ENCODE measurements at regions not wholly inside any gene's neighbourhood (a gene's known extent, or its start where the extent isn't known, plus 50 kb on each side); places are given as distances from the start of the nearest gene placed in this dataset.

- H3K4me1 ChIP-seq = no peaks in the 10 kb centered on the region
- no peaks in the 10 kb centered on the region for H3K36me3 ChIP-seq
- ATAC-seq (peak; percentile 6), DNase-seq (no peak)
- intact Hi-C loops (cut with DNase I) = no loop called here
- no peaks in the 10 kb centered on the region for H3K27me3 ChIP-seq
- H3K4me3 ChIP-seq = no peak overlapping the region
- no peaks in the 10 kb centered on the region for H3K9me3 ChIP-seq
- TF ChIP-seq CTCF (IDR thresholded peaks at IDR 0.05) = no peak
- no peak overlapping the region for H3K27ac ChIP-seq
Observed at GRCh38 chr5:6253846-6254245, 124.5 kb downstream of the MED10 start.

DNA sequence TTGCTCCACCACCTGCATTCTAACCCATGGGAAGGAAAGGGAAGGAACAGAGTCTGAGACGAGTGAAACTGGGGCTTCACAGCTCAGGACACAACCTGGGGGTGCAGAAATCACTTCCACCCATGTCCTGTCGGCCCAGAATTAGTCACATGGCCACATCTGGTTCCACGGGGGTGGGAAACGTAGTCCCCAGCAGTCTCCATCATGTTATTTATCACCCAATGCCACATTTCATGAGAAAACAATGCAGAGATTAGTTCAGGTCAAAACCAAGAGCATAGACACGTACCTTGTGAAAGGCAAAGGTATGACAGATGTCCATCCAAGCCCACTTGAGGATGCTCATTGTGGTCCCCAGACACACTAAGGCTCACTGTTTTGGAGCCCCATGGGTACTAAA is 125.1 kb downstream of the MED10 start:
- no peaks in the 10 kb centered on the region for H3K9me3 ChIP-seq
- H3K4me3 ChIP-seq = no peak overlapping the region
- DNase-seq (no peak), ATAC-seq (no peak)
- no peak for TF ChIP-seq CTCF (IDR thresholded peaks at IDR 0.05)
- no peaks in the 10 kb centered on the region for H3K4me1 ChIP-seq
- intact Hi-C loops (cut with DNase I) = no loop called here
- H3K27me3 ChIP-seq = no peaks in the 10 kb centered on the region
- H3K36me3 ChIP-seq = no peaks in the 10 kb centered on the region
- H3K27ac ChIP-seq = no peak overlapping the region

GRCh38 chr5:6252581-6252980 is 125.8 kb downstream of the MED10 start:
- intact Hi-C loops (cut with DNase I) = no loop called here
- ATAC-seq = no peak
- TF ChIP-seq CTCF (IDR thresholded peaks at IDR 0.05) = no peak
- Histone ChIP-seq H3K36me3 (no peaks in the 10 kb centered on the region), H3K4me3 (no peak overlapping the region), H3K27me3 (no peaks in the 10 kb centered on the region), H3K4me1 (no peaks in the 10 kb centered on the region), H3K9me3 (no peaks in the 10 kb centered on the region), H3K27ac (no peak overlapping the region)
- no peak for DNase-seq

GRCh38 chr5:6251565-6252102 is 126.7 kb downstream of the MED10 start:
- Histone ChIP-seq H3K27ac (no peak overlapping the region), H3K36me3 (no peaks in the 10 kb centered on the region), H3K4me3 (no peak overlapping the region), H3K9me3 (no peaks in the 10 kb centered on the region), H3K4me1 (no peaks in the 10 kb centered on the region), H3K27me3 (no peaks in the 10 kb centered on the region)
- DNase-seq = no peak
- no peak for ATAC-seq
- TF ChIP-seq CTCF (IDR thresholded peaks at IDR 0.05) = no peak
- intact Hi-C loops (cut with DNase I) = no loop called here

DNA sequence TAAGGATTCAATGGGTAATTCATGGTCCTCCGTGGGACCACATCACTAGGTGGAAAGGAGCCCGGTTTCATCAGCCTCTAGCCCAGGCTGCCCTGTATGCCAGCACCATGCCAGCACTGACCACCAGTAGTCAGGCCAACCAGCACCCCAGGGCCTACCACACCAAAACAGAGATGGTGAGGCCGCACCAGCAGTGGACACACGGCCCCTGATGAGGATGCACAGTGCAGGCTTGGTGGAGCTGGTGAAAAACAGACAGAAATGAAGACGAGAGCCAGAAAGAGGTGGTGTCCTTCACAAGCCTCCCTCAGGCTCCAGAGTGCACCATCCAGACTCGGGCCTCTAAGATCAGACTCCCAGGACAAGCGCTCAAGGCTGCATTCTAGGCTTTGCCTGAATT is 128.2 kb downstream of the MED10 start:
- no peak for TF ChIP-seq CTCF (IDR thresholded peaks at IDR 0.05)
- DNase-seq (no peak), ATAC-seq (no peak)
- Histone ChIP-seq H3K4me1 (no peaks in the 10 kb centered on the region), H3K27ac (no peak overlapping the region), H3K4me3 (no peak overlapping the region), H3K9me3 (no peaks in the 10 kb centered on the region), H3K27me3 (no peaks in the 10 kb centered on the region), H3K36me3 (no peaks in the 10 kb centered on the region)
- intact Hi-C loops (cut with DNase I) = no loop called here

DNA sequence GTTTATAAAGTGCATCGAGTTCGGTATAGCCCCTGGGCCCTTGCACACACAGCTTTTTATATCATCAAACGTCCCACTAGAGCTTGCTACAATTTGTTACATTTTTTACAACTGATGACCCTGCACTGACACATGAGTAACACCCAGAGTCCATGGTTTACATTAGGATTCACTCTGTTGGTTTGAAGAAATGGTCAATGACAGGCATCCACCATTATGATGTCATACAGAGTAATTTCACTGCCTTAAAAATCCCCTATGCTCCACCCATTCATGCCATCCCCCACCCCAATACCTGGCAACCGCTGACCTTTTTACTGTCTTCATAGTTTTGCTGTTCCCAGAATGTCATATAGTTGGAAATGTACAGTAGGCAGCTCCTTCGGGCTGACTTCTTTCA is 130.2 kb downstream of the MED10 start:
- Histone ChIP-seq H3K4me1 (no peaks in the 10 kb centered on the region), H3K4me3 (no peak overlapping the region), H3K36me3 (no peaks in the 10 kb centered on the region), H3K9me3 (no peaks in the 10 kb centered on the region), H3K27ac (no peak overlapping the region), H3K27me3 (no peaks in the 10 kb centered on the region)
- ATAC-seq = no peak
- no peak for DNase-seq
- intact Hi-C loops (cut with DNase I) = no loop called here
- no peak for TF ChIP-seq CTCF (IDR thresholded peaks at IDR 0.05)
